T47D (cell line): ENCODE measurements at regions not wholly inside any gene's neighbourhood (a gene's known extent, or its start where the extent isn't known, plus 50 kb on each side); places are given as distances from the start of the nearest gene placed in this dataset.

Experiments used
- DNase-seq, 2 experiments: peaks; one replicate each; pipeline versions ENCODE4 v3.0.0 to v3.0.0-alpha.2; 2011 to 2012; ENCODE audit warnings: low read depth in 1 of 2, low spot score in 1 of 2
- JUND ChIP-seq: IDR thresholded peaks from 2 replicates; pipeline ENCODE4 v1.6.1; 2012; ENCODE audit warnings: low read depth
- in situ Hi-C: cut with HindIII; loops from 2 replicates; pipeline ENCODE4 v1.10.0; 2016; ENCODE audit warnings: low sequenced_read_pairs, low pct_unique_long_range_greater_than_20kb

DNA sequence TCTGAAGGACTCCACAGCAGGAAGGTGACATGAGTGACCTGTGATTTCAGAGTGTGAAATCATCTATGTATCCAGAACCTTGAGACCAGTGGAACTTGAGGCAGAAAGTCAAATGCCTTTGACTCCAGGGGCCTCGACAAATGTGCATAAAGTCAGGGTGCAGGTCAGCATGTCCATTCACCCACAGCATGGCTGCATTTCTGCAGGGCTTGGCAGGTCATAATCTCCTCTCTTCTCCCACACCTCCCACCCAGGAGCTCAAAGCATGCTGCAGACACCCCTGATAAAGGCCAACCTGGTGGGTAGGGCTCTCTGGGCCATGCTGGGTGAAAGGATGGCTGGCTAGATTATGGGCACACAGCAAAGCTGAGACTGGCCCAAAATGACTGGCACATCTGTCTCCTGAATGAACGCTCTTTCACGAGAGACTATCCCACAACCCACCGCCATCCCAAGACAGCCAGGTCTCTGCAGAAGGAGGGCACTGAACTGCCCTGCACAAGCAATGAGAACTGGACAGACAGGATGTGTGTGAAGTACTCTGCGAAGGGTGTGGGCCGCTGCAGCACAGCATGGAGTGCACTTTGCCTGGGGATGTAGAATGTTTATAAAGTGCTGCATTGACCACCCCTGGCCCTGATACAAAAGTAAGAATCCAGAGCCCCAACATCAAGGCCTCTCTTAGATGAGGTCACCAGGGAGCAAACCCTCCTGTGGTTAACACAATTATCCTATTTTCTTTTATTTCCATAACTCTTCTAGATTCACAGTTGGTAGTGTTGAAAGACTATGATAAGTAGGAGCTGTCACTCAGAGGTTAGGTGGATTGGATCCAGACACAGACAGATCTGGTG, 78.2 kb upstream of the NXT1 start:
- DNase-seq, result no peak
- no peak for TF ChIP-seq JUND
- in situ Hi-C loops, result no loop called here

DNA sequence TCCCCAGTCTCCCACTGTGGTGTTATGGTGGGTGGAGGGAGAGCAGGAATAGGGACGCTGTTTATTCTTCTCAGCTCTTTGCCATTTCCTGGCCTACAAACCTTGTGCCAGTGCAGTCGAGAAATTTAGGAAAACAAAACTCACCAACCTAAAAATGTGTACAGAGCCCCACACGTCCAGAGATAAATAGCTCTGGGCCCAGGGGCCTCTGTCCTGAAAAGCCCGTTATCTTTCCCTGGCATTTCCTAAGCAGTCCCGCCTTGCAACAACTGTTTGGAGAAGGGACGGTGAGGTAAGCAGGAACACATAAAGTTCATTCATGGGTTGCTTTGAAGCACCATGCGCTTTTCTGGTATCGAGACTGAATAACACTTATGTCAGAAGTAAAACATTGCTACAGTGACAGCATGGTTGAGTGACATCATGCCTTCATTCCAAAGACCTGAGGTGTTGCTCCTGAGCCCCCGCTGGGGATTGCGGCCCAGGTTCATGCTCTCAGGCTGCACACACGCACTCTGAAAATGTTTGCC, 80.1 kb upstream of the NXT1 start:
- in situ Hi-C loops, result no loop called here
- TF ChIP-seq JUND, result no peak
- DNase-seq, result no peak

DNA sequence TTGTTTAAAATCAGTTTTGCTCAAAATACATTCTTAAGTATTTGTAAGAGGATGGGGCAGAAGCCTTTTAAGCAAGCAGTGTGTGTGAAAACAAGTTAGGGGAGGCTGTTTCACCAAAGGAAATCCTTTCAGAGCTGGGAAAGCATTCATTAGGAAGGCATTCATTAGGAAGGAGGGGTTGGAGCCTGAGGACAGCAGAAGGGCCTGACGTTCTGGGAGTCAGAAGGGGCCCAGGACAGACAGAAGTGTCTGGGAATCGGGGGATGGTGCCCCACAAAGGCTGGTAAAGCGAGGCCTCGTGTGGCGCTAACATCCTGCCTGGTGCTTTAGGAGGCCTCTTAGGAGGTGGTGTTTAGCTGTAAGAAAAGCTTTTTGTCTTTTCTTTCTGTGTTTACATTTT, 80.6 kb upstream of the NXT1 start:
- no peak for TF ChIP-seq JUND
- in situ Hi-C loops, result no loop called here
- no peak for DNase-seq

DNA sequence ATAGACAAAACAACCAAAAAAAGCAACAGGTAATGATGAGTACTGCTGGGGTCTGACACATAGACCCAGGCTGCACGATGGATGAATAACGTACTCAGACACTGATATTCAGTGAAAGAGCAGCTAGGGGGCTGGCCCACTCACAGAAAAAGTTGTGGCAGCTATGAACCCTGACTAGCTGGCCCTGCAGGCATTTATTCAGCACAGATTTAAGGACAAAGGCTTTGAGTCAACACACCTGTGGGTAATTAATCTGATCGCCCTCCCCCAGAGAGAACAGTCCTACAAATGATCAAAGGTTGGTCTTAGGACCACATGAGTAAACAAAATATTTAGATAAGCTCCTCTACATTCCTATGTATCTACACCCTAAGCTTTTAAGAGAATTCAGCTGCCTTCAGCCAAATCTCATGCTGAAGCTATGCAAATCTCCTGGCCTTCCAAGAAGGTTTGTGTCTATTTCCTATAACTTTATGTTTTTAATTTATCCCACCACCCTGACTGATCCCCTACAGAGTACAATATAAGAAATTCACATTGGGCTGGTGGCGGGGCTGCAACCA, 81.7 kb upstream of the NXT1 start:
- in situ Hi-C loops, result no loop called here
- no peak for DNase-seq
- no peak for TF ChIP-seq JUND

DNA sequence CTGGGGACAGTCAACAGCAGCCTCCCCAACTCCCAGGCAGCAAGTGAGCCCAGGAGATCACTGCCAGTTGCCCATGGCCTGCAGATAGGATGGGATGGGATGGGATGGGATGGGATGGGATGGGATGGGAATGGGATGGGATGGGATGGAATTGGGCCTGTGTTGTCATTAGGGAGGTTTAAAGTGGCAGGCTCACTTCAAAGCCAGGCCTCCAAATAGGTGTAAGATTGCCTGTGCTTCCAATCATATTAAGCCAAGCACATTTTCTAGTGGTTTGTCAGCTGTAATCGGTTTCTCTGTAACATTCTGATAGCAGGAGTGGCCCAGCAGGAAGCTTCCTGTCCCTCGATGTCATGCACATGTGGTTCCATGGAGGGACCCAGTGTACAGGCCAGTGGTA, 82.7 kb upstream of the NXT1 start:
- no peak for TF ChIP-seq JUND
- DNase-seq, result no peak
- in situ Hi-C loops, result no loop called here

DNA sequence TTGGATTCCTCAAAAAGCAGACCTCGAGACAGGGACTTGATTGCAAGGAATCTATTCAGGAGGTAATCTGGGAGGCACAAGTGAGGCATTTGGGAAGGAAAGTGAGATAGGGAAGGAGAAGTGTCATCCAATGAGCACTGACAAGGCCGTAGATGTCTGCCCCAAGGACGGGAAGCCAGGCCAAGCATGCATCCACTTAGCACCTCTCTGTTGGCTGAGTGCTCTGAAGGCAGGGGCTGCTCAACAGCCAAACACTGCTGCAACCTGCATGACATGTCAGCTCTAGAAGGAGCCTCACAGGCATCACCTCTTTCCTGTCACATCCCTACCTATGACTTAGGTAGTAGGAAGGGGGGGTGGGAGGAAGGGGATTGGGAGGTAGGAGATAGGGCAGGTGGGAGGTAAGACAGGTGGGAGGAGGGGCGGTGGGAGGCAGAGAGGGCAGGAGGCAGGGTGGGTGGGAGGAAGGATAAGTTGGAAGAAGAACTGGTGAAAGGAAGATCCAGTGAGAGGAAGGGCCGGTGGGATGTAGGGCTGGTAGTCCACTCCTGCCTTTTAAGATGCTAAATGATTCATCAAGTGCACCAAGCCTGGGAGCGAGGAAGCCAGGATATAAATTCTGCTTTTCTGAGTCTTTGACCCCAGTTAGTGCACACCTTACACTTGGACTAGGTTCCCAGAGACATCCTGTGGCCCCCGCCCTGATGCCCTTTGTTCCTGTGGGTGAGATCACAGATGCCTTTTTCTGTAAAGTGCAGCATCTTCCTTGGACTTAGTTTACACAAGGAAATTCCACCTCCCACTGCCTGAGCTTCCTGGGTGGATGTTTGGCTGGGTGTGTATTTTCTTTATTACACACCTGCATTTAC, 83.8 kb upstream of the NXT1 start:
- in situ Hi-C loops, result no loop called here
- TF ChIP-seq JUND, result no peak
- DNase-seq, result no peak

DNA sequence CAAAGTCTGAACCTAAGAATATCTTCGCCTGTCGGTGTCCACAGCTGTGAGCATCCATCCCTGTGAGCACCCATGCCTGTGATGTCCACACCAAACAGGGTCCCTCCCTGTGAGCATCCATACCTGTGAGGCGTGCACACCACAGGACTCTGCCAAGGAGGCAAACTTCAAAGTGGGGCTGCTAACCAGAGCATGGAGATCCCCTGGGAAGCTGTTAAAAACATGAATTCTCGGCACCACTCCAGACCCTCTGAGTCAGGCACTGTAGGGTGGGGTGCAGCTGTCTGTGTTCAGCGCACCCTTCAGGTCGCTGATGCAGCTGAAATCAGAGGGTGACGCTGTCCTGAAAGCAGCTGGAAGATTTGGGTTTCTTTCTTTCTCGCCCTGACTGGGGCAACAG, 85.4 kb upstream of the NXT1 start:
- no peak for TF ChIP-seq JUND
- in situ Hi-C loops, result no loop called here
- no peak for DNase-seq

DNA sequence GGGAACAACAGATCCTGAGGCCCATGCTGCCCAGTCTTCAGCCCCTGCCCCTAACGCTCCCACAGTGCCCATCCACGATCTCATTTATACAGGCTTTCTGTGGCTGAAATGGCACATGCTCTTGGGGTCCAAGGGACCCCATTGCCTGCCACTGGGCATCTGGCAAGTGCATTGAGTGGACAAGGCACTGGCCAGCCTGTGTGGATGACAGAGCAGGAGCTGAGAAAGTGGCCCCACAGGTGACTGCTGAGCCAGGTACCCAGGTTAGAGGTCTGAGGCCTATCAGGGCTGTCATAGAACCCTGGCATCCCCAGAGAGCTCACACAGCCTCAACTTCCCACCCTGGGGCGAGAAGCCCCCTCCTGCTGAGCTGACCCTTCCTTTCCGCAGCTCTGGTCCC, 86.0 kb upstream of the NXT1 start:
- TF ChIP-seq JUND, result no peak
- no peak for DNase-seq
- in situ Hi-C loops, result no loop called here

DNA sequence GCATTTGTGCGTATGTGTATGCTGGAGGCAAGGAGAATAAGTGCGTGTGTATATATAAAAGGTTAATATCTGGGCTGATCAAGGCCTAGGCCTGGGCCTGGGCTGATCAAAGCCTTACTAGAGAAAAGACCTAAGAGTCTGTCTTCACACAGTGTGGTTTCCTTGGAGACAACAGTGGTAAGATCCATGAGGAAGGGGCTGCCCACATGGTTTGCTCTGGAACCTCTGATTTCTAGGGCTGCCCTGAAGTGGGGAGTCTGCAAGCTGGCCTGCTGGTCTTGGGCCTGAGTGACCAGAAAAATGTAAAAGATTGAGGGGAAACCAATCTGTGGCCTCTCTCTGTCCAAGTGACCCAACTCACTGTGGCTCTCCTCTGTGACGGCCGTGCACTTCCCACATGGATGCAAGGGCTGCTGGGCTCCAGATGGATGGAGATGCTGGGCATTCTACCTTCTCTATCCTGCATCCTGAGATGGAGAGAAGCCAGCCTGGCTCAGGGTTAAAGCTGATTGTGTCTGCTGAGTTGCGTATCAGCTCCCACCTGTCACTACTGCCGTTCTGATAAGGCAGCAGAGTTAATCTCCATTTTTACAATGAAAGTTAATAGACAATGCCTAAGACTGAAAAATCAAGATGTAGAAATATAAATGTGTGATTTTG, 90.3 kb upstream of the NXT1 start:
- DNase-seq, result no peak
- in situ Hi-C loops, result no loop called here
- TF ChIP-seq JUND, result no peak

DNA sequence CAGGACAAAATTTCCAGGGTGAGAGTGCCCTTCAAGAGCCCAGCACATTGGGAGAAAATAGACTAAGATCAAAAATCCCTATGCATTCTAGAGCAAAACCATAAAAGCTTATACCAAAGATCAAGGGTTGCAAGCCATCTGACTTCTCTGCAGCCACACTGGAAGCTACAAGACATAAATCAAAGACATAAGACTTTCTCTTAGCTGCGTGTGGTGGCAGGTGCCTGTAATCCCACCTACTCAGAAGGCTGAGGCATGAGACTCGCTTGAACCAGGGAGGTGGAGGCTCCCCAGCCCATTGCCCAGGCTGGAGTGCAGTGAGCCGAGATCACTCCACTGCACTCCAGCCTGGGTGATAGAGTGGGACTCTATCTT, 91.9 kb upstream of the NXT1 start:
- no peak for TF ChIP-seq JUND
- in situ Hi-C loops, result no loop called here
- no peak for DNase-seq

DNA sequence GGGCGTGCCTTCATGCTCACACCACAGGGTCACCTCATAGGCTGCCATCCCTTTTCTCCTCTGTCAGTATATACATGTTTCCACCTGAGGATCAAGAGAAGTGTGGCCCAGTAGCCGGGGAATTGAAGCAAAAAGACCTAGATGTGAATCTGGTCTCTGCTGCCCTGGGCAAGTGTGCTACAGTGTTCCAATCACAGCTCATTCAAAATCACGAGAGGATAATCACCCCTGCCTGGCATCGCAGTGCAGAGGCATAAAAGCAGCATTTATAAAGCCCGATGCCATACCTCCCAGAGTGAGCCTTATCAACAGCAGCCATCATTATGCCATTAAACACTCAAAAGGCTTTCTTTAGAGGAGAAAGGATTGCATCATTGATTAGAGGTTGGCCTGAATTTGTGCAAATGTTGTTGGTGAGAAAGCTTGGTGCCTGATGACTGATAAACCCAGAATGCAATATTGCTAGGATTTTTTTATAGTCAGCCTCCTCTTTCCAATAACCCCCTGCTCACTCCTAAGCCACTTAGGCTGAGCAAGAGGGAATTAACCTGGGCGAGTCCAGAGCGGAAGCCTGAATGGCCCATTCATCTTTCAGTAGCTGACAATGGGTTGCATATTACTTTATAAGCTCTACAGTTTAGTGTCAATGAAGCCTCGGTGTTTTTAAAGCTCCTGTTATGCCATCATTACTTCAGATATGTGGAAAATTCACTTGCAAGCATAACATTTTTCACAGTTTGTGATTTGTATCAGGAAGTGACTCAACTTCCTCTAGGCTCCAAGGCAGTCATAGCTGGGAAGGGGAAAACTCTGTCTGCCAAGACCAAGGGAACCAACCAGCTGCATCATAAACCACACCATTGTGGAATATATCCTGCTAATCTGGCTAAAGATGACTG, 92.5 kb upstream of the NXT1 start:
- TF ChIP-seq JUND, result no peak
- DNase-seq, result no peak
- in situ Hi-C loops, result no loop called here
